Motor neuron (in vitro differentiated cells): ENCODE measurements at regions not wholly inside any gene's neighbourhood (a gene's known extent, or its start where the extent isn't known, plus 50 kb on each side); places are given as distances from the start of the nearest gene placed in this dataset.
"Not testable (repeated sequence)": the region's sequence is repeated elsewhere in the genome, so short reads cannot be mapped to it uniquely, and the experiment has no call there.

Experiments
- ATAC-seq, 8 experiments: fragments of 200-7000 bp; cut with Tn5 transposase; replicated peaks in 6 of 8; 2 replicates each; pipeline ENCODE4 v1.8.0; 2021; ENCODE audit warnings: mild to moderate bottlenecking in 8 of 8, moderate library complexity in 8 of 8
- H3K27ac ChIP-seq, 2 donors: fragments of 250-450 bp; sonication (Bioruptor Pico); 2 replicates each; pipeline ENCODE4 v1.9.0; 2021; ENCODE audit warnings: antibody characterized with exemption in 2 of 2, mild to moderate bottlenecking in 2 of 2, moderate library complexity in 1 of 2
- H3K4me1 ChIP-seq, 2 donors: fragments of 250-450 bp; sonication (Bioruptor Pico); replicated peaks in 1 of 2; 2 replicates each; pipeline ENCODE4 v1.6.1; 2021; ENCODE audit warnings: antibody characterized with exemption in 2 of 2, mild to moderate bottlenecking in 2 of 2, moderate library complexity in 1 of 2
- H3K4me3 ChIP-seq, 5 donors: fragments of 250-450 bp; sonication (Bioruptor Pico); 2 replicates each; pipeline ENCODE4 v1.9.0; 2021; ENCODE audit warnings: antibody characterized with exemption in 5 of 5, mild to moderate bottlenecking in 5 of 5, moderate library complexity in 4 of 5
- WGBS, 10 experiments: fragments of 450-650 bp; shearing (Covaris generic); methylation state at CpG; one replicate each; pipeline ENCODE4 v1.0.0; 2022; 5-methylcytosine and 5-hydroxymethylcytosine counted together
- in situ Hi-C, 9 experiments: fragments of 400-800 bp; cut with MboI; loops; one replicate each; pipeline ENCODE4 v1.15.0; 2021; ENCODE audit warnings: low sequenced_read_pairs in 9 of 9, low pct_unique_long_range_greater_than_20kb in 2 of 9; ENCODE audit not compliant: unreplicated experiment in 9 of 9

DNA sequence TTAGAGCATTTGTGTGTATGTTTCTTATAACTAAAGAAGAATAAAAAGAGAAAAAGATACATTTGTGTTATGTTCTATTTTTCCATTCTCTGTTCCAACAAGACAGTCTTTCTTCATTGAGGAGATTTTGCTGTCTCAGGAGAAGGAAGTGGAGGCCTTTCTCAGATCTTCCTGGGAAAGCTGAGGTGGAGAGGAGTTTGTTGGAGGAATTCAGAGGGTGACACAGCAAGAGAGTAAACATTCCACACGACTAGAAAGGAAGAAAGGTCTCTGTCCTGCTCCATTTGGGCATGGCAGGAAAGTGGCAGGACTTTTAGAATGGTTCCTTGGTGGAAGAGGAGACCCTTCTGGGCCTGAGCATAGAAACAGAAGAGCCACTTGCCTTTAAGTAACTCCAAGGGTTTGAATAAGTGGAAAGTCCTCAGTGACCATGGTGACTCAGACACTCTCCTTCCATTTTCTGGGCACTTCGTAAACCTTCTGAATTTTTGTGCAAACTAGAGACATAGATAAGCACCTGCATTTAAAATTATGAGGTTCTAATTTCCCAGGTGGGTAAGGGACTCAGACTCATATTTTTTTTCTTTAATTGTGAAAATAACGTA, 52.3 kb upstream of the COL5A2 start:
- no peak overlapping the region for H3K27ac ChIP-seq
- WGBS, 10 experiments, result 50 to 100% (median 90%) methylated on average over 1 to 3 of the region's 3 CpGs; no CpG with 5 or more reads in 1 of the 10 experiments
- H3K4me3 ChIP-seq, result no peak overlapping the region
- no peaks in the 10 kb centered on the region for H3K4me1 ChIP-seq
- in situ Hi-C loops, result no loop called here
- no peak for ATAC-seq

DNA sequence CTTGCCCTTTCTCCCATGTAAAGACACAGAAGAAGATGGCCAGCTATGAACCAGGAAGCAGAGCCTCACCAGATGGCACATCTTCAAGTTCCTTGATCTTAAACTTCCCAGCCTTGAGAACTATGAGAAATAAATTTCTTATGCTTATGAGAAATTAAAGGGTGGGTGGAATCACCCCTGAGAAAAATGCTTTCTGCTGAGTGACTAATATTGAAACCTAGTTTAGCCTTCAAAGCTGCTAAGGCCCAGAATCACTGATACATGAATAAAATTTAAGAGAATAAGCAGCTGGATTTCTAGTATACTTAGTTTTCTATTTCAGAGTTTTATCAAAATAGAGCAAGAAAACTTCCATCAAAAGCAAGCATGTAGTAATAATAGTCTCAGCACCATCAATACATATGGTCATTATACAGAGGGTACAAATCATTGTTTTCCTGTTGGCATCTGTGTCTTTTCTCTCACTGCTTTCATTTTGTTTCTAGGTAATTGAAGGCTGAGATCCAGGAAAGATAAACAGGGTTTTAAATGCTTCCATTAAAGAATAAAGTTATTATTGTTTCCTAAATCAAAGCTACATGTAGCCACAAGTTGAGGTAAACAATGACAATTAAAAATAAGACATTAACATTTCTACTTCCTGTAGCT, 53.3 kb upstream of the COL5A2 start:
- Histone ChIP-seq H3K4me1 (no peaks in the 10 kb centered on the region), H3K27ac (no peak overlapping the region), H3K4me3 (no peak overlapping the region)
- peak in 2 of 8 experiments; percentile 63 to 68 for ATAC-seq
- in situ Hi-C loops, result no loop called here

DNA sequence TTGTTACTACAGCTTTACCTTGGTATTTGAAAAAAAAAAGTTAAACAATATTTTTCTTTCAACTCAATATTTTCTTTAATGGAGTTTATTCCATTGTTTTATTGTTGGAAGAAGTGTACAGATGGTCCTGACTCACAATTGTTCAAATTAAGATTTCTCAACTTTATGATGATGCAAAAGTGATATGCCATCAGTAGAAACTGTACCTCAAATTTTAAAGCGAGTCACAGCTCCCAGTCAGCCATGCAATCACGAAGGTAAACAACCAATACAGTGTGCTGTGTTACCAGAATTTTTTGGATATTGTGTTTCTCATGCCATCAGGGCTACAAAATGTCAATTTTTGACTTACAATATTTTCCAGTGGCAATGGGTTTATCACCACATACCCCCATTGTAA, 54.0 kb upstream of the COL5A2 start:
- in situ Hi-C loops, result no loop called here
- WGBS, 10 experiments, result 57 to 100% (median 88%) methylated on average over 1 to 2 of the region's 2 CpGs
- no peak overlapping the region for H3K27ac ChIP-seq
- H3K4me1 ChIP-seq, result no peaks in the 10 kb centered on the region
- ATAC-seq, result no peak
- no peak overlapping the region for H3K4me3 ChIP-seq

DNA sequence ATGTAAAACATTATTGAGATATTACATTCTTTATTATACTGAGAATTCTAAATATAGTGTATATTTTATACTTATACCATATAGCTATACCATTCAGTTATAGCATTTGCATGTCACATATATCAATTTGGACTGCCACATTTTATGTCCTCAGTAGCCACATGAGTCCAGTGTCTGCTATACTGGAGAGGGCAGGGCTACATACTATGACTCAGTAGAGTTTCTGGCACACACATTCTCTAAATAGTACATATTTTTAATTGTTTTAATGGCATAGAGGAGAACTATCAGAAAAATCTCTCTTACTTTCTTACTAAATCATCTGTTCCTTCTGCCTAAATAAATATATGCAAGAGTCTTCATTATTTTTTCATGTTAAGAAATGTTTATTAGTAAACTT, 55.4 kb upstream of the COL5A2 start:
- in situ Hi-C loops, result no loop called here
- peak in 2 of 8 experiments; percentile 49 to 60 for ATAC-seq
- Histone ChIP-seq H3K4me3 (no peak overlapping the region), H3K4me1 (no peaks in the 10 kb centered on the region), H3K27ac (no peak overlapping the region)

DNA sequence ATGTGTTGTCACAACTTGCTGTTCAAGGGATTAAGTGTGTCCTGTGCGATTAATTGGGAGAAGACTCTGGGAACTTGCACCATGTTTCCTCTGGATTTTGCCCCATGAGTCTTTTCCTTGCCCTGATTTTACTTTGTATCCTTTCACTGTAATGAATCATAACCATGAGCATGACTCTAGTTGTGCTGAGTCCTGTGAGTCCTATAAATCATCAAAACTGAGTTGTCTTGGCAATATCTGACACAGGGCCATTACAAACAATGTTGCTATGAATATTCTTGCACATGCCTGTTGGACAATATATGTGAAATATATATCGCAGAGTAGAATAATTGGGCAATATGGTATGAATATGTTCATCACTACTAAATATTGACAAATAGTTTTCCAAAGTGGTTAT, 56.5 kb upstream of the COL5A2 start:
- no peak overlapping the region for H3K4me3 ChIP-seq
- no peaks in the 10 kb centered on the region for H3K4me1 ChIP-seq
- in situ Hi-C loops, result no loop called here
- 80 to 100% (median 100%) methylated on average over 1 to 2 of the region's 2 CpGs; no CpG with 5 or more reads in 4 of the 10 experiments for WGBS, 10 experiments
- no peak for ATAC-seq
- H3K27ac ChIP-seq, result no peak overlapping the region

DNA sequence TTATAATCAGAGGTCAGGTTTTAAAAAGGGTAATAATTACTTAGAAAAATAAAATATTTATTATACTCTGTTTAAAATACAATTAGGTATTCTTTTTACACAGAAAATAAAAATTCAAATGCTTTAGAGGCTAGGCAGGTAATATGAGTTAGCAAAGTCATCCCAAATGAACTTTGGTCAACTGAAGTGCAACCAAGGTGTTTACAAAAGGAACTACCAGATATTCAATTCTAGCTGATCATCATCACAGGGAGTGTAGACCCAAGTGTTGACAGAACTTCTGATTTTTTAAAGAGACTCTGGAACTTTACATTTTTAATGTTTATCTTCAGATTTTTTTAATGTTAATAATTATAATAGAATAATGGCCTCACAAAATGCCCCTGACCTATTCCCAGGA, 59.3 kb upstream of the COL5A2 start:
- H3K4me1 ChIP-seq, result no peaks in the 10 kb centered on the region
- H3K27ac ChIP-seq, result no peak overlapping the region
- H3K4me3 ChIP-seq, result no peak overlapping the region
- no peak for ATAC-seq
- in situ Hi-C loops, result no loop called here

DNA sequence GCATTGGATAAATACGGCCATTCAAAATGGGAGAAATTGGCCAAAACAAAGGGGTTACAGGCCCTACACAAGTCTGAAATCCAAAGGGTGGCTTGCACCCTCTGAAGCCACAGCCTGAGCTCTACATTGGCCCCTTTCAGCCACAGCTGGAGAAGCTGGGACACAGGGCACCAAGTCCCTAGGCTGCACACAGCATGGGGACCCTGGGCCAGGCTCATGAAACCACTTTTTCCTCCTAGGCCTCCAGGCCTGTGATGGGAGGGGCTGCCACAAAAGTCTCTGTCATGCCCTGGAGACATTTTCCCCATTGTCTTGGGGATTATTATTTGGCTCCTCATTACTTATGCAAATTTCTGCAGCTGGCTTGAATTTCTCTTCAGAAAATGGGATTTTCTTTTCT, 64.3 kb upstream of the COL5A2 start:
- H3K4me3 ChIP-seq, H3K4me1 ChIP-seq, in situ Hi-C loops, H3K27ac ChIP-seq, ATAC-seq: not testable (repeated sequence)
- WGBS, 10 experiments, result 100% methylated on average over 1 of the region's 1 CpG; no CpG with 5 or more reads in 5 of the 10 experiments

DNA sequence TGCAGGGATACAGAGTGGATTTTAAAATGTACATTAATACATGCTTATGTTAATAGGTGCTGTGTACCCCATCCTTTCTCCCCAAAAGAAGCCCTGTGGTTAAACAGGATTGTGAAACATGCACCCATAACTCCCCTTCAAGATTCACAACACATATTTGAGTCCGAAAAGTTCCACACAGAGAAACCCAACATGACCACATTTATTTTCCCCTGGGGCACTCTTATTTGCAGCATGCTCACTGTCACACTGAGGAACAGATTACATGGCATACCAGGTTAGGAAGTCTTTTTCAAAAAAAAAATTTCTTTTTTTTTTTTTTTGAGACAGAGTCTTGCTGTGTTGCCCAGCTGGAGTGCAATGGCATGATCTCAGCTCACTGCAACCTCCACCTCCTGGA, 67.7 kb upstream of the COL5A2 start:
- Histone ChIP-seq H3K4me1 (no peaks in the 10 kb centered on the region), H3K27ac (no peak overlapping the region), H3K4me3 (no peak overlapping the region)
- in situ Hi-C loops, result no loop called here
- WGBS, 10 experiments, result 86 to 100% (median 100%) methylated on average over 1 of the region's 1 CpG; no CpG with 5 or more reads in 4 of the 10 experiments
- no peak for ATAC-seq

DNA sequence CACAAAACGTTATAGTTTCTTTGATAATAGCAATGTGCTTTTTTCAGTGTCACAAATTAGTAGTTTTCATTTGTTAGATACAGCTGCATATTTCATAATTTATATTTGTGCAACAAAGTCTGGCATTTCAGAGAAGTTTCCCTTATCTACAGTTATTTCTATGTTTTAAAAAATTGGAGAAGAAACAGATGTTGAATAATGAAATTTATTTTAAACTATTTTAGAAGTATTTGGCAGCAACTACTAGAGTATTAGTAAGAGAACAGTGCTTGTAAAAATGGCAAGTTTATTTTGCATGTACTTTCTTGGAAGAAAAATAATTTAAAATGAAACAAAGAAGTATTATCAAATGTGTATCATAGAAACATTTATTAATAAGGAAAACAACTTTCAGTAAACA, 68.6 kb upstream of the COL5A2 start:
- Histone ChIP-seq H3K4me3 (no peak overlapping the region), H3K27ac (no peak overlapping the region), H3K4me1 (no peaks in the 10 kb centered on the region)
- in situ Hi-C loops, result no loop called here
- WGBS, 10 experiments, result 0 to 100% (median 73%) methylated on average over 1 of the region's 1 CpG; no CpG with 5 or more reads in 1 of the 10 experiments
- no peak for ATAC-seq

DNA sequence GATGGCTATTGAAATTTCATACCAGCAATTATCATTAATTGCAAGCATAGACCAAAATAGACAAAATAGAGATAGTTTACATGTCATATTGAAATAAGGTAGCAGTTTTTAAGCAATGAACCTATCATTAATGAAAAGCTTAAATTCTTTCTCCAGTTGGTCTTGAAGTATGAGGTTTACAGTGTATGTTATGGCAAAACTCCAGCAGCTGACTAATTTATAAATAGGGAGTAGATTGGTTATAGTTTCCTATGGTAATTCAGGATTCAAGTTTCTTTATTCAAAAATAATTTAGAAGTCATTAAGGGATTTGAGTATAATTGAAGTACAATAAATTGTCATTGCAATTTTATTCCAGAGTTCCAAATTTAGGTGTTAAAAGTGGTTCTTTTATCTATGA, 69.6 kb upstream of the COL5A2 start:
- H3K27ac ChIP-seq, result no peak overlapping the region

DNA sequence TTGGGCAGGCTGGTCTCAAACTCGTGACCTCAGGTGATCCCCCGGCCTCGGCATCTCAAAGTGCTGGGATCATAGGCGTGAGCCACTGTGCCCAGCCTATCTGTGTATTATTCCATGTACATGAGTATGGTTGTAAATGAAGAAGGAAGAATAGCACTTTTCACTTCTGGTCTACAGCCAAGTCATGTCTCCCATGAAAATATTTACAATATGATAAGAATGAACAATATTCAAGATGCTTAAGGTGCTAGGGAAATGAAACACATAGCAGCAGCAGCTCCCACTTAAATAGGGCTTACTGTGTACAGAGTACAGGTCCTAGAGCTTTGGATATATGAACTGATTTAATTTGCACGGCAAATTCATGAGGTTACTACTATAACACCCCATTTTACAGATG, 70.3 kb upstream of the COL5A2 start:
- WGBS, 10 experiments, result 90 to 100% (median 95%) methylated on average over 2 to 5 of the region's 5 CpGs; no CpG with 5 or more reads in 5 of the 10 experiments
- no peak for ATAC-seq

More for the DNA sequence above, 69.6 kb upstream of the COL5A2 start:
- ATAC-seq, result no peak
- no peak overlapping the region for H3K4me3 ChIP-seq
- H3K4me1 ChIP-seq, result no peaks in the 10 kb centered on the region
- in situ Hi-C loops, result no loop called here

DNA sequence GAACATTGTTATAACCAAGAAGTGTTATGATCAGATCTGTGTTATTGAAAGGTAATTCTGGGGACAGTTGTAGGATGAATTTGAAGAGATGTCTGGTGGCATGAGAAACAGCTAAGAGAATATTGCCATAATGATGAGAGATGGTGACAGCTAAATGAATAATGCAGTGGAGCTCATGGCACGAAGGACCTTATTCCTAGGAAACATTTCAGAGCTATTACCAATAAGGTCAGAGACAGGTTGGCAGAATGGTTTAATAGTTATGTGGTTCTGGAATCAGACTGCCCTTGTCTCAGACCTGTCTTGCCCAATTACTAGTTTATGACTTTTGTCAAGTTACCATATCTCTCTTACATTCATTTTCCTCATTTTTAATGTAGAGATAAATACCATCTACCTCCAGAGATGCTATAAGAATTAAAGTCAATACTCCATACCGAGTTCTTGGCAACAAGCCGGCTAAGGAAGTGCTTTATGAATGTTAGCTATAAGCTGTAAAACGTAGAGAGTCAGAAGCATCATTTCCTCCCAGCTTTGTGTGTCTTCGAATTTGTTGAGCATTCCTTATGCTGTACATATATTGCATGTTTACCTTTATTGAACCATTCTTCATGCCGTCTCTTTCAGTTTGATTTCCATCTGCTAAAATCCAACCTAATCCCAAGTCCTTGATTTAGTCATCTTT, 73.6 kb upstream of the COL5A2 start:
- Histone ChIP-seq H3K4me1 (no peaks in the 10 kb centered on the region), H3K27ac (no peak overlapping the region), H3K4me3 (no peak overlapping the region)
- in situ Hi-C loops, result no loop called here
- ATAC-seq, result peak in 3 of 8 experiments; percentile 12 to 51 (median 37)
- 9 to 100% (median 86%) methylated on average over 2 to 6 of the region's 6 CpGs for WGBS, 10 experiments

More for the DNA sequence above, 70.3 kb upstream of the COL5A2 start:
- in situ Hi-C loops, result no loop called here
- Histone ChIP-seq H3K4me1 (no peaks in the 10 kb centered on the region), H3K27ac (no peak overlapping the region), H3K4me3 (no peak overlapping the region)

DNA sequence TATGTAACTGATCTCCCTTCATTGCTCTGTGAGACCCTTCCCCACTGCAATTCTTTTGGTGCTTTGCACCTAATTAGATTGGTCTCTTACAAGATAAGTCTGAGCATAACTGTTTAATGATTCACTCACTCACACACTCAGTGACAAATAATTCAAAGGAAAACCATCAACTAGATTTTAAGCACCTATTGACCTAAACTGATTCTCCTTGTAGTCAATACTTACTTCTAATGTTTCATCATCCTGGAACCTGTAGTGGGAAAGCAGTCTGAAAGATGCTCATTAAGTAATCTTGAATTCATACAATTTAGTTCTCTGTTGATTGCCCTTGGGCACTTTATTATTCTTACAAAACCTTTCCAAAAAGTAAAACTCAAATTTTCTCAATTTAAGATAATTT, 74.3 kb upstream of the COL5A2 start:
- Histone ChIP-seq H3K27ac (no peak overlapping the region), H3K4me1 (no peaks in the 10 kb centered on the region), H3K4me3 (no peak overlapping the region)
- in situ Hi-C loops, result no loop called here
- ATAC-seq, result no peak
